ENCODE measurements at regions not wholly inside any gene's neighbourhood (a gene's known extent, or its start where the extent isn't known, plus 50 kb on each side); places are given as distances from the start of the nearest gene placed in this dataset.

- Histone ChIP-seq H3K9me3 (ENCODE audit: low read depth, low read length) (no peaks in the 10 kb centered on the region), H4K20me1 (ENCODE audit: insufficient read depth, low read length) (no peaks in the 10 kb centered on the region), H2AFZ (ENCODE audit: low read length) (peak overlapping the region; percentile 17), H3K4me1 (ENCODE audit: insufficient read depth, low read length) (peaks cover 30% of the 10 kb centered on the region), H3K27me3 (ENCODE audit: insufficient read depth, low read length) (no peaks in the 10 kb centered on the region), H3K4me3 (ENCODE audit: insufficient read depth, low read length) (no peak overlapping the region), H3K79me2 (ENCODE audit: insufficient read depth, low read length) (no peaks in the 10 kb centered on the region), H3K36me3 (ENCODE audit: insufficient read depth, low read length) (no peaks in the 10 kb centered on the region), H3K4me2 (ENCODE audit: insufficient read depth, low read length) (no peak overlapping the region), H3K27ac (ENCODE audit: low read depth, low read length) (peak overlapping the region; percentile 71)
- no peak for DNase-seq (ENCODE audit: insufficient read length, low spot score, missing footprints)
- no peak for TF ChIP-seq CTCF (IDR thresholded peaks at IDR 0.05; ENCODE audit: extremely low read depth, low read depth, low read length)
These were observed 202.3 kb upstream of the NEIL3 start for GRCh38 chr4:177107288-177107921.

GRCh38 chr4:177108708-177109107, 201.0 kb upstream of the NEIL3 start:
- Histone ChIP-seq H3K4me2 (ENCODE audit: insufficient read depth, low read length) (no peak overlapping the region), H3K4me1 (ENCODE audit: insufficient read depth, low read length) (peaks cover 30% of the 10 kb centered on the region), H3K79me2 (ENCODE audit: insufficient read depth, low read length) (no peaks in the 10 kb centered on the region), H3K4me3 (ENCODE audit: insufficient read depth, low read length) (no peak overlapping the region), H3K9me3 (ENCODE audit: low read depth, low read length) (no peaks in the 10 kb centered on the region), H3K27me3 (ENCODE audit: insufficient read depth, low read length) (no peaks in the 10 kb centered on the region), H4K20me1 (ENCODE audit: insufficient read depth, low read length) (no peaks in the 10 kb centered on the region), H3K27ac (ENCODE audit: low read depth, low read length) (peak overlapping the region; percentile 71), H2AFZ (ENCODE audit: low read length) (peak overlapping the region; percentile 57), H3K36me3 (ENCODE audit: insufficient read depth, low read length) (no peaks in the 10 kb centered on the region)
- DNase-seq (ENCODE audit: insufficient read length, low spot score, missing footprints): peak; percentile 78
- TF ChIP-seq CTCF (IDR thresholded peaks at IDR 0.05; ENCODE audit: extremely low read depth, low read depth, low read length): peak; percentile 76

GRCh38 chr4:177109769-177110168, 199.9 kb upstream of the NEIL3 start:
- Histone ChIP-seq H4K20me1 (ENCODE audit: insufficient read depth, low read length) (no peaks in the 10 kb centered on the region), H3K79me2 (ENCODE audit: insufficient read depth, low read length) (no peaks in the 10 kb centered on the region), H3K27ac (ENCODE audit: low read depth, low read length) (no peak overlapping the region), H3K4me3 (ENCODE audit: insufficient read depth, low read length) (no peak overlapping the region), H3K4me1 (ENCODE audit: insufficient read depth, low read length) (peaks cover 30% of the 10 kb centered on the region), H3K27me3 (ENCODE audit: insufficient read depth, low read length) (no peaks in the 10 kb centered on the region), H3K36me3 (ENCODE audit: insufficient read depth, low read length) (no peaks in the 10 kb centered on the region), H3K9me3 (ENCODE audit: low read depth, low read length) (no peaks in the 10 kb centered on the region), H3K4me2 (ENCODE audit: insufficient read depth, low read length) (no peak overlapping the region), H2AFZ (ENCODE audit: low read length) (no peak overlapping the region)
- no peak for TF ChIP-seq CTCF (IDR thresholded peaks at IDR 0.05; ENCODE audit: extremely low read depth, low read depth, low read length)
- no peak for DNase-seq (ENCODE audit: insufficient read length, low spot score, missing footprints)

- TF ChIP-seq CTCF (IDR thresholded peaks at IDR 0.05; ENCODE audit: extremely low read depth, low read depth, low read length): no peak
These were observed 193.5 kb upstream of the NEIL3 start for GRCh38 chr4:177116161-177116560.

More at GRCh38 chr4:177116161-177116560, 193.5 kb upstream of the NEIL3 start:
- no peak overlapping the region for H2AFZ ChIP-seq (ENCODE audit: low read length)
- DNase-seq (ENCODE audit: insufficient read length, low spot score, missing footprints): no peak
- H3K9me3 ChIP-seq (ENCODE audit: low read depth, low read length): no peaks in the 10 kb centered on the region
- no peaks in the 10 kb centered on the region for H3K79me2 ChIP-seq (ENCODE audit: insufficient read depth, low read length)
- no peak overlapping the region for H3K27ac ChIP-seq (ENCODE audit: low read depth, low read length)
- H3K4me2 ChIP-seq (ENCODE audit: insufficient read depth, low read length): no peak overlapping the region
- H4K20me1 ChIP-seq (ENCODE audit: insufficient read depth, low read length): no peaks in the 10 kb centered on the region
- no peak overlapping the region for H3K4me3 ChIP-seq (ENCODE audit: insufficient read depth, low read length)
- H3K36me3 ChIP-seq (ENCODE audit: insufficient read depth, low read length): no peaks in the 10 kb centered on the region
- H3K4me1 ChIP-seq (ENCODE audit: insufficient read depth, low read length): peaks cover 32% of the 10 kb centered on the region
- H3K27me3 ChIP-seq (ENCODE audit: insufficient read depth, low read length): no peaks in the 10 kb centered on the region
